ENCODE measurements at regions not wholly inside any gene's neighbourhood (a gene's known extent, or its start where the extent isn't known, plus 50 kb on each side); places are given as distances from the start of the nearest gene placed in this dataset.

GRCh38 chr2:140018541-140018940 is 1238.4 kb upstream of the NXPH2 start:
- no peak for TF ChIP-seq CTCF (IDR thresholded peaks at IDR 0.05)

GRCh38 chr2:140014204-140014546 is 1234.0 kb upstream of the NXPH2 start:
- TF ChIP-seq CTCF (IDR thresholded peaks at IDR 0.05): no peak

GRCh38 chr2:140013545-140014203 is 1233.5 kb upstream of the NXPH2 start:
- no peak for TF ChIP-seq CTCF (IDR thresholded peaks at IDR 0.05)

- TF ChIP-seq CTCF (IDR thresholded peaks at IDR 0.05): no peak
Observed at GRCh38 chr2:140011287-140011686, 1231.1 kb upstream of the NXPH2 start.

GRCh38 chr2:140002110-140002509 is 1221.9 kb upstream of the NXPH2 start:
- TF ChIP-seq CTCF (IDR thresholded peaks at IDR 0.05): no peak

- TF ChIP-seq CTCF (IDR thresholded peaks at IDR 0.05): no peak
Observed at GRCh38 chr2:139992711-139993345, 1212.6 kb upstream of the NXPH2 start.

GRCh38 chr2:139992078-139992477 is 1211.9 kb upstream of the NXPH2 start:
- no peak for TF ChIP-seq CTCF (IDR thresholded peaks at IDR 0.05)
